T1000 (cell line): ENCODE measurements at regions not wholly inside any gene's neighbourhood (a gene's known extent, or its start where the extent isn't known, plus 50 kb on each side); places are given as distances from the start of the nearest gene placed in this dataset.
"Not testable (repeated sequence)": the region's sequence is repeated elsewhere in the genome, so short reads cannot be mapped to it uniquely, and the experiment has no call there.

Experiments used
- DNase-seq: peaks from one replicate; lab custom pipeline; 2025; ENCODE audit warnings: mixed read lengths; lab: John Stamatoyannopoulos, UW

GRCh38 chr14:48568688-48569087 lies 893.3 kb upstream of the MDGA2 start:
- DNase-seq: no peak

GRCh38 chr14:48568252-48568651 lies 892.8 kb upstream of the MDGA2 start:
- DNase-seq: no peak

- peak; percentile 68 for DNase-seq
Observed at GRCh38 chr14:48563489-48563888, 888.1 kb upstream of the MDGA2 start.

- DNase-seq: not testable (repeated sequence)
Observed at GRCh38 chr14:48561438-48561837, 886.0 kb upstream of the MDGA2 start.

- DNase-seq: peak; percentile 39
Observed at GRCh38 chr14:48560421-48560820, 885.0 kb upstream of the MDGA2 start.

GRCh38 chr14:48553443-48553842 lies 878.0 kb upstream of the MDGA2 start:
- DNase-seq: no peak

- DNase-seq: no peak
Observed at GRCh38 chr14:48546996-48547395, 871.6 kb upstream of the MDGA2 start.

GRCh38 chr14:48537600-48537999 lies 862.2 kb upstream of the MDGA2 start:
- DNase-seq: no peak

- DNase-seq: no peak
Observed at GRCh38 chr14:48536318-48536717, 860.9 kb upstream of the MDGA2 start.

- no peak for DNase-seq
Observed at GRCh38 chr14:48527832-48528231, 852.4 kb upstream of the MDGA2 start.

GRCh38 chr14:48526307-48526706 lies 850.9 kb upstream of the MDGA2 start:
- DNase-seq: no peak

GRCh38 chr14:48504921-48505320 lies 829.5 kb upstream of the MDGA2 start:
- DNase-seq: no peak

GRCh38 chr14:48490756-48491155 lies 815.4 kb upstream of the MDGA2 start:
- no peak for DNase-seq

- DNase-seq: no peak
Observed at GRCh38 chr14:48473944-48474343, 798.5 kb upstream of the MDGA2 start.

GRCh38 chr14:48456051-48456450 lies 780.6 kb upstream of the MDGA2 start:
- DNase-seq: no peak

GRCh38 chr14:48454887-48455286 lies 779.5 kb upstream of the MDGA2 start:
- DNase-seq: no peak

- DNase-seq: no peak
Observed at GRCh38 chr14:48452437-48452995, 777.1 kb upstream of the MDGA2 start.

- DNase-seq: no peak
Observed at GRCh38 chr14:48435221-48435620, 759.8 kb upstream of the MDGA2 start.

GRCh38 chr14:48430805-48431204 lies 755.4 kb upstream of the MDGA2 start:
- DNase-seq: no peak

- no peak for DNase-seq
Observed at GRCh38 chr14:48429512-48429911, 754.1 kb upstream of the MDGA2 start.

- DNase-seq: no peak
Observed at GRCh38 chr14:48417715-48418500, 742.5 kb upstream of the MDGA2 start.

- no peak for DNase-seq
Observed at GRCh38 chr14:48401321-48401720, 725.9 kb upstream of the MDGA2 start.

- DNase-seq: peak; percentile 22
Observed at GRCh38 chr14:48398675-48399282, 723.4 kb upstream of the MDGA2 start.
